ENCODE measurements at regions not wholly inside any gene's neighbourhood (a gene's known extent, or its start where the extent isn't known, plus 50 kb on each side); places are given as distances from the start of the nearest gene placed in this dataset.

DNA sequence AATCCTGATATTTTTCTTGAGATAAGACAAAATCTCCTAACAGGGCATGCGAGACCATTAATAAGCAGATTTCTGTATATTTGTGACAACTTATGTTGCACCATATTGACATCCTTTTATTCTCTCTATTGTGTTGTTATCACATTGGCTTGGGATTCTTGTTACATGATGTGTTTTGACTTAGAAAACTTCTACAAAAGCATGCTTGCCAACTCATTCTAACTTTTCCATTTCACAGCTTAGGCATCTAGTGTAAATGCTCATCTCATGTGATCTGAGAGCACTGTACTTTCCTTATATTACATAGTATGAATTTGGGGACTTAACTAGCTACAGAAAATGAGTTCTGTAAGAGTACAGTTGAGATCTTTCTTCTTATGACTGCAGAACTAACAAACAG lies 1040.7 kb upstream of the ADGRB3 start:
- Mint-ChIP-seq H3K9me3 (peaks cover 12% of the 10 kb centered on the region), H3K36me3 (ENCODE audit: insufficient read depth) (peaks cover 2% of the 10 kb centered on the region), H3K27me3 (no peaks in the 10 kb centered on the region), H3K4me1 (no peaks in the 10 kb centered on the region), H3K27ac (ENCODE audit: low read depth) (no peak overlapping the region), H3K4me3 (no peak overlapping the region)
- ATAC-seq (replicated peaks; ENCODE audit: extremely low read depth, poor library complexity, severe bottlenecking) (no peak), DNase-seq (ENCODE audit: low spot score in 2 of 2) (no peak)

DNA sequence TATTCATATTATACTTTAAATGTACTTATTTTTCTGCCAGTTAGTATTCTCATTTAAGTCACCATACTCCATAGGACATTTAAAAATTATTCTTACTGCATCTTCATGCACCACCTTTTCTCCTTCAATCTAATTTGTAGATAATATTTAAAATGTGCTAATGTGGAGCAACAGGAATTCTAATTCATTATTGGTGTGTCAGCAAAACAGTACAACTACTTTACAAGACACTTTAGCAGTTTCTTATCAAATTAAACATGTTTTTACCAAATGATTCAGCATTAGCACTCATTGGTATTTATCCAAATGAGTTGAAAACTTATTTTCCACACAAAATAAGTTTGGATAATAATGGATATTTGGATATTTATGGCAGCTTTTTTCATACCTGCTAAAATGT lies 1041.8 kb upstream of the ADGRB3 start:
- Mint-ChIP-seq H3K36me3 (ENCODE audit: insufficient read depth) (peaks cover 2% of the 10 kb centered on the region), H3K4me3 (no peak overlapping the region), H3K27me3 (no peaks in the 10 kb centered on the region), H3K4me1 (no peaks in the 10 kb centered on the region), H3K9me3 (peaks cover 12% of the 10 kb centered on the region), H3K27ac (ENCODE audit: low read depth) (no peak overlapping the region)
- no peak for ATAC-seq (replicated peaks; ENCODE audit: extremely low read depth, poor library complexity, severe bottlenecking)
- DNase-seq (ENCODE audit: low spot score in 2 of 2) = no peak

DNA sequence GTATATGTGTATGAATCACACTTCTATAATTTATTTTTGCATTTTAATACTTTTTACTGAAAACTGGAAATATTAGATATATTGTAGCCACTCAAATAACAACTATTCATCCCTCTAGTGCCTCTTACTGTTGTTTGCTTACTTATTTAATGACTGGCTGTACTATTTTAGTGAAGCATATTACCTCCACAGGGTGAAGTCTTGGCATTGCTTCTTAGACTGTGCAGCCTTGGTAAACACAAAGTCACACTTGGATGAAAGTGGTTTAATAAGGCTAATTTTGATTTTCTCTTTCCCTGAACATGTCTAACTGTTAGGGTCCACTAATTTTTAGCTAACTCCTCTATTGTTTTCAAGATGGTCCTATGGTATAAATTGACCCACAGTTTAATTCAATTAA lies 1043.2 kb upstream of the ADGRB3 start:
- Mint-ChIP-seq H3K27ac (ENCODE audit: low read depth) (no peak overlapping the region), H3K4me3 (no peak overlapping the region), H3K27me3 (no peaks in the 10 kb centered on the region), H3K4me1 (no peaks in the 10 kb centered on the region), H3K36me3 (ENCODE audit: insufficient read depth) (peaks cover 2% of the 10 kb centered on the region), H3K9me3 (peaks cover 14% of the 10 kb centered on the region)
- no peak for DNase-seq (ENCODE audit: low spot score in 2 of 2)
- ATAC-seq (replicated peaks; ENCODE audit: extremely low read depth, poor library complexity, severe bottlenecking) = no peak

DNA sequence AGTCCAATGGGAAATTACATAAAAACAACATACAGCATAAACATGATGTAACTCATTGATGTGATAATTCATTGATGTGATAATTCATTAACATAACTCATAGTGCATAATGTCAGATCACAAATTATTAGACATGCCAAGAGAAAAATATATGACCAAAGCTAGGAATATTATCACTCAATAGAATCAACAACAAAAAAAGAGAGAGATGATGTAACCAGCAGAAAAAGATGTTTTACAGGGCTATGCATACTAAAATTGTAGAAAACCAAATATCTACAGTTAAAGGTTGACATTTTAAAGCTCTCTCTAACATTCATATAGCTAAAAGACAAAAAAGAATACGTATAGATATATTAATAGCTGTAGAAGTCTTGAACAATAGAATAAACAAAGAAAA lies 1067.2 kb upstream of the ADGRB3 start:
- no peaks in the 10 kb centered on the region for H3K36me3 Mint-ChIP-seq (ENCODE audit: insufficient read depth)

DNA sequence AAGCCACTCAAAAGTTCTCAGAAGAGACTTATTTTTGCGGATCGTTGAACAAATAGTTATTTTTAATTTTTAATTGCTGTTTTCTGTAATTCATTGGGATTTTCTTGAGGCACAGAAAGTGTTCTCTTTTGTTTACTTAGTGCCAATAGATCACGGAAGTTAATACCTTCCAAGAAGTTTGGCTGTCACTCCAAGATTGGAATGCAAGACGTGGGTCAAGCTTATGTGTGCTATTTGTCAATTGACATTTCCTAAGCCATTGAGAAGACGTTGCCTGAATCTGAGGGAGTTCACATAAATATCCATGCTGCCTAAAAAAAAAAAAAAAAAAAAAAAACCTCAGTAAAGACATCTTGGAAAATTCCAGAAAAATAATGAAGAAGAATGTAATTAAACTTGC lies 1071.4 kb upstream of the ADGRB3 start:
- Mint-ChIP-seq H3K4me1 (no peaks in the 10 kb centered on the region), H3K27me3 (no peaks in the 10 kb centered on the region), H3K9me3 (peaks cover 13% of the 10 kb centered on the region), H3K36me3 (ENCODE audit: insufficient read depth) (no peaks in the 10 kb centered on the region), H3K27ac (ENCODE audit: low read depth) (no peak overlapping the region), H3K4me3 (no peak overlapping the region)
- ATAC-seq (replicated peaks; ENCODE audit: extremely low read depth, poor library complexity, severe bottlenecking) = no peak
- no peak for DNase-seq (ENCODE audit: low spot score in 2 of 2)

More for the DNA sequence above, 1067.2 kb upstream of the ADGRB3 start:
- H3K4me1 Mint-ChIP-seq = no peaks in the 10 kb centered on the region
- no peak for DNase-seq (ENCODE audit: low spot score in 2 of 2)
- H3K27ac Mint-ChIP-seq (ENCODE audit: low read depth) = no peak overlapping the region
- no peaks in the 10 kb centered on the region for H3K27me3 Mint-ChIP-seq
- peaks cover 5% of the 10 kb centered on the region for H3K9me3 Mint-ChIP-seq
- no peak for ATAC-seq (replicated peaks; ENCODE audit: extremely low read depth, poor library complexity, severe bottlenecking)
- H3K4me3 Mint-ChIP-seq = no peak overlapping the region

DNA sequence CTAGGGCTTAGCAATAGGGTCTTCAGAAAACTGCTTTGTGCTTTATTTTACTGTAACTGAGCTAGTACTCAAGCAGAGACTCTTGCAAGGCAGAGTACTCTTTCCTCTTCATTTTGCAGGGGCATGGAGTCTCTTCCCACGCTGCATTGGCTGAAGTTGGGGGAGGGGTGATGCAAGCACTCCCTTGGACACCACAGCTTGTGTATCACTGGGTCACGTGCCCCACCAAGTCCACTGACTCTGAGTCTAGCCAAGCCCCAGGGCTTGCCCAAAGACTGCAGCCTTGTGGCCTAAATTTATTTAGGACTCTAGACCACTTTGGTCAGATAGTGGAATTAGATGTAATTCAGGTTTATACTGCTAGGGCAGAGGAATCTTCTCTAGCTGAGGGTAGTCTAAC lies 1075.0 kb upstream of the ADGRB3 start:
- no peak for DNase-seq (ENCODE audit: low spot score in 2 of 2)
- Mint-ChIP-seq H3K4me3 (no peak overlapping the region), H3K27ac (ENCODE audit: low read depth) (no peak overlapping the region), H3K4me1 (no peaks in the 10 kb centered on the region), H3K9me3 (peaks cover 36% of the 10 kb centered on the region), H3K36me3 (ENCODE audit: insufficient read depth) (no peaks in the 10 kb centered on the region), H3K27me3 (no peaks in the 10 kb centered on the region)
- no peak for ATAC-seq (replicated peaks; ENCODE audit: extremely low read depth, poor library complexity, severe bottlenecking)

DNA sequence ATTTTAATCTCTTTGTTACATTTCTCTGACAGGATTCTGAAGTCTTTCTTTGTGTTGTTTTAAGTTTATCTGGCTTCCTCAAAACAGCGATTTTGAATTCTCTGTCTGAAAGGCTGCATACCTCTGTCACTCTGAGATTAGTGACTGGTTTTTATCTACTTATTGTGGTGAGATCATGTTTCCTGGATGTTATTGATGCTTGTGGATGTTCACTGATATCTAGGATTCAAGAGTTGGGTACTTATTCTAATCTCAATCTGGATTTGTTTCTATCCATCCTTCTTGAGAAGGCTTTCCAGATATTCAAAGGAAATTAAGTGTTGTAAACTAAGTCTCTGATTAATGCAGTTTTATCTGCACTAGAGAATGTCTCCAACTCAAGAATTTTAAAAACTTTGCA lies 1076.1 kb upstream of the ADGRB3 start:
- H3K27me3 Mint-ChIP-seq = no peaks in the 10 kb centered on the region
- no peak for ATAC-seq (replicated peaks; ENCODE audit: extremely low read depth, poor library complexity, severe bottlenecking)
- no peak for DNase-seq (ENCODE audit: low spot score in 2 of 2)
- no peaks in the 10 kb centered on the region for H3K4me1 Mint-ChIP-seq
- H3K4me3 Mint-ChIP-seq = no peak overlapping the region
- peaks cover 43% of the 10 kb centered on the region for H3K9me3 Mint-ChIP-seq
- H3K36me3 Mint-ChIP-seq (ENCODE audit: insufficient read depth) = no peaks in the 10 kb centered on the region
- H3K27ac Mint-ChIP-seq (ENCODE audit: low read depth) = no peak overlapping the region

DNA sequence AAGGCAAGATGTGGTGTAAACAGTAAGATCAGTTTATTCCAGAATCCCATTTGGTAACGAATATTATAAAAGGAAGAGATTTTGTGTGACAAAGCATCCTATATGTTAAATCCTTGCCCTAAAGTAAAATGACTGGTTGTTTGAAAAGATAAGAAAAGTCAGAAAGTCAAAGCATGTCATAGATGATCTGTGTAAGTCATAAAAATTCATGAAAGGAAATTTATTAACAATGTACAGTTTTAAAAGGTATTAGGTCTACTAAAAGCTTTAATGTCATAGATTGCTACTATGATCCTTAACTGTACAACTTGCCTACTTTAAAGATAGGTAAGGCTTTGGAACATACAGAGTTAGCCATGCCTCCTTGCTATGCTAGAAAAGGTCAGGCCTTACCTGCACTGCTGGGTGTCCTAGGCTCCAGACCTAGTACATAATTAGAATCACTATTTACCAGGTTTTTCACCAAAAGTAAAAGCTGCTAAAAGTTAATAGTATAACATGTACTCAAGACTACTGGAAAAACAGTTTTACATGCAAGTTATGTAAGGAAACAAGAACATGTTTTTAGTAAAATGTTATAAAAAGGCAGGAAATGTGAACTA lies 1090.1 kb upstream of the ADGRB3 start:
- Mint-ChIP-seq H3K27ac (ENCODE audit: low read depth) (no peak overlapping the region), H3K27me3 (no peaks in the 10 kb centered on the region), H3K36me3 (ENCODE audit: insufficient read depth) (no peaks in the 10 kb centered on the region), H3K4me1 (no peaks in the 10 kb centered on the region), H3K4me3 (no peak overlapping the region), H3K9me3 (peaks cover 25% of the 10 kb centered on the region)
- no peak for ATAC-seq (replicated peaks; ENCODE audit: extremely low read depth, poor library complexity, severe bottlenecking)
- no peak for DNase-seq (ENCODE audit: low spot score in 2 of 2)

DNA sequence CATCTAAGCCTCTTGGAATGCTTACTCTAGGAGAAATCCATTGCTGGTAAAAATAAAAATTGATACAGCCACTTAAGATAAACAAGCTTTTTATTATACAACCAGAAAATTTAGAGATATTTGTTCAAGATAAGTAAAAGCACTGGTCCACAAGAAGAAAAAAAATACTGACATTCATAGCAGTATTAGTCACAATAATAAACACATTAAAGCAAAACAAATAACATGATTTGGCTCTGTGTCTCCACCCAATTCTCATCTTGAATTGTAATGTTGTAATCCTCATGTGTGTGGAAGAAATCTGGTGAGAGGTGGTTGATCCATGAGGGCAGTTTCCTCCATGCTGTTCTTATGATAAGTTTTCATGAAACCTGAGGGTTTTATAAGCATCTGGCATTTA lies 1093.5 kb upstream of the ADGRB3 start:
- ATAC-seq (replicated peaks; ENCODE audit: extremely low read depth, poor library complexity, severe bottlenecking) (no peak), DNase-seq (ENCODE audit: low spot score in 2 of 2) (no peak)
- Mint-ChIP-seq H3K9me3 (peaks cover 26% of the 10 kb centered on the region), H3K4me1 (no peaks in the 10 kb centered on the region), H3K27ac (ENCODE audit: low read depth) (no peak overlapping the region), H3K27me3 (no peaks in the 10 kb centered on the region), H3K36me3 (ENCODE audit: insufficient read depth) (no peaks in the 10 kb centered on the region), H3K4me3 (no peak overlapping the region)

DNA sequence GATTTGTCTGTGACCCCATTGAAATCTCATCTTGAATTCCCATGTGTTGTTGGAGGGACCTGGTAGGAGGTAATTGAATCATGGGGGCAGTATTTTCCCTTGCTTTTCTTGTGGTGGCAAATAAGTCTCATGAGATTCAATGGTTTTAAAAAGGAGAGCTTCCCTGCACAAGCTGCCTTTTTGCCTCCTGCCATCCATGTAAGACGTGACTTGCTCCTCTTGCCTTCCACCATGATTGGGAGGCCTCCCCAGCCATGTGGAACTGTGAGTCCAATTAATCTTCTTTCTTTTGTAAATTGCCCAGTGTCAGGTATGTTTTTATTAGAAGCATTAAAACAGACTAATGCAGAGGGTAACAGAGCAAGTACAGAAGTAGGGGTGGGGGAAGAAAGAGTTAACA lies 1097.0 kb upstream of the ADGRB3 start:
- no peaks in the 10 kb centered on the region for H3K36me3 Mint-ChIP-seq (ENCODE audit: insufficient read depth)

DNA sequence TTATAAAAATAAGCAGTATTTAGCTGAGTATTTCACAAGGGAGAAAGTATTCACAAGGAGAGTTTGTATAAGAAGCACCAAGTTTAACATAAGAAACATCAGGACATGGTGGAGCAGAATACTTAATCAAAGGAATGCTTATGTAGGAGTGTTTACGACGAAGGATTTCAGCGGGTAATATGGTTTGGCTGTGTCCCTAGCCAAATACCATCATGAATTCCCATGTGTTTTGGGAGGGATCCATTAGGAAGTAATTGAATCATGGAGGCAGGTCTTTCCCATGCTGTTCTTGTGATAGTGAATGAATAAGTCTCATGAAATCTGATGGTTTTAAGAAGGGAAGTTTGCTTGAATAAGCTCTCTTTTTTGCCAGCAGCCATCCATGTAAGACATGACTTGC lies 1099.1 kb upstream of the ADGRB3 start:
- Mint-ChIP-seq H3K4me1 (no peaks in the 10 kb centered on the region), H3K27ac (ENCODE audit: low read depth) (no peak overlapping the region), H3K4me3 (no peak overlapping the region), H3K9me3 (peaks cover 29% of the 10 kb centered on the region), H3K36me3 (ENCODE audit: insufficient read depth) (no peaks in the 10 kb centered on the region), H3K27me3 (no peaks in the 10 kb centered on the region)
- DNase-seq (ENCODE audit: low spot score in 2 of 2) (no peak), ATAC-seq (replicated peaks; ENCODE audit: extremely low read depth, poor library complexity, severe bottlenecking) (no peak)

More for the DNA sequence above, 1097.0 kb upstream of the ADGRB3 start:
- no peak for ATAC-seq (replicated peaks; ENCODE audit: extremely low read depth, poor library complexity, severe bottlenecking)
- DNase-seq (ENCODE audit: low spot score in 2 of 2) = no peak
- H3K9me3 Mint-ChIP-seq = peaks cover 30% of the 10 kb centered on the region
- no peak overlapping the region for H3K27ac Mint-ChIP-seq (ENCODE audit: low read depth)
- no peak overlapping the region for H3K4me3 Mint-ChIP-seq
- H3K27me3 Mint-ChIP-seq = no peaks in the 10 kb centered on the region
- H3K4me1 Mint-ChIP-seq = no peaks in the 10 kb centered on the region

DNA sequence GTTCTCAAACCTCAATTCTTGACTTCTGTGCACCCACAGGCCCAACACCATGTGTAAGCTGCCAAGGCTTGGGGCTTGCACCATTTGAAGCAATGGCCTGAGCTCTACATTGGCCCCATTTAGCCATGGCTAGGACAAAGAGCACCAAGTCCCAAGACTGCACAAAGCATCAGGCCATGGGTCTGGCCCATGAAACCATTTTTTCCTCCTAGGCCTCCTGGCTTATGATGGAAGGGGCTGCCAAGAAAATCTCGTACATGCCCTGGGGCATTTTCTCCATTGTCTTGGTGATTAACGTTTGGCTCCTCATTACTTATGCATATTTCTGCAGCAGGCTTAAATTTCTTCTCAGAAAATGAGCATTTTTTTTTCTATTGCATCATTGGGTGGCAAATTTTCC lies 1128.7 kb upstream of the ADGRB3 start:
- H3K36me3 Mint-ChIP-seq (ENCODE audit: insufficient read depth) = no peaks in the 10 kb centered on the region
- no peaks in the 10 kb centered on the region for H3K4me1 Mint-ChIP-seq
- H3K27me3 Mint-ChIP-seq = no peaks in the 10 kb centered on the region
- peaks cover 17% of the 10 kb centered on the region for H3K9me3 Mint-ChIP-seq
- ATAC-seq (replicated peaks; ENCODE audit: extremely low read depth, poor library complexity, severe bottlenecking) = no peak
- no peak overlapping the region for H3K4me3 Mint-ChIP-seq
- DNase-seq (ENCODE audit: low spot score in 2 of 2) = no peak
- H3K27ac Mint-ChIP-seq (ENCODE audit: low read depth) = no peak overlapping the region

DNA sequence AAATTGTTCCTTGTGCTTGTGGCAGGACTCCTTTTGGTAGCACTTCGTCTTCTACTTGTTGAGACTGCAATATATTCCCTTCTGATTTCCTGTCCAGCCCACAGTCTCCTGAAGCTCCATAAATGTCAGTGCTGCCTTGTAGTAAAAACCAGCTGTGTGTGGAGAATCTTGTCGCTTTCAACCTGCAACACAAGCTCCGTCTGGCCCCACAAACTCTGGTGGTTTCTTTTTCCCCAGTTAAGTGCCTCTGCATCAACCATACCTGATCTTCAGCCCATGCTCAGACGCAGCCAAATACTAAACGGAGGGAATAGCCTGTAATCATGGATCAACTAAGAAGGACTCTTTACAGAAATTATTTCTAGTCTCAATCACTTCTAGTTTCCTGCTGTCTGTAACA lies 1133.3 kb upstream of the ADGRB3 start:
- H3K36me3 Mint-ChIP-seq (ENCODE audit: insufficient read depth) = no peaks in the 10 kb centered on the region
- ATAC-seq (replicated peaks; ENCODE audit: extremely low read depth, poor library complexity, severe bottlenecking) (no peak), DNase-seq (ENCODE audit: low spot score in 2 of 2) (no peak)
- no peak overlapping the region for H3K4me3 Mint-ChIP-seq
- H3K4me1 Mint-ChIP-seq = no peaks in the 10 kb centered on the region
- H3K27me3 Mint-ChIP-seq = no peaks in the 10 kb centered on the region
- no peak overlapping the region for H3K27ac Mint-ChIP-seq (ENCODE audit: low read depth)
- H3K9me3 Mint-ChIP-seq = peaks cover 18% of the 10 kb centered on the region

DNA sequence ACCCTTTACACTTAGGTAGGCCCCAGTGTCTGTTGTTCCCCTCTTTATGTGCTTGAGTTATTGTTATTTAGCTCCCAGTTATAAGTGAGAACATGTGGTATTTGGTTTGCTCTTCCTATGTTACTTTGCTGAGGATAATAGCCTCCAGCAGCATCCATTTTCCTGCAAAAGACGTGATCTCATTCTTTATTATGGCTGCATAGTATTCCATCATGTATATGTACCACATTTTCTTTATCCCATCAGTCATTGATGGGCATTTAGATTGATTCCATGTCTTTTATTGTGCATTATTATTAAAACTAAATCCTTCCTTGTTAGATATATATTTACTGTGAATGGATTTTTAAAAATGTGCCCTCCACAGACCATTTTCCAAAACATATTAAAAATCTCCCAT lies 1137.3 kb upstream of the ADGRB3 start:
- H3K27ac Mint-ChIP-seq (ENCODE audit: low read depth) = no peak overlapping the region
- no peak for ATAC-seq (replicated peaks; ENCODE audit: extremely low read depth, poor library complexity, severe bottlenecking)
- no peak for DNase-seq (ENCODE audit: low spot score in 2 of 2)
- H3K36me3 Mint-ChIP-seq (ENCODE audit: insufficient read depth) = no peaks in the 10 kb centered on the region
- no peaks in the 10 kb centered on the region for H3K27me3 Mint-ChIP-seq
- peaks cover 22% of the 10 kb centered on the region for H3K9me3 Mint-ChIP-seq
- H3K4me3 Mint-ChIP-seq = no peak overlapping the region
- no peaks in the 10 kb centered on the region for H3K4me1 Mint-ChIP-seq

Data from central memory CD8-positive, alpha-beta T cell (primary cell).